Endothelial cell of umbilical vein (primary cell): ENCODE measurements at regions not wholly inside any gene's neighbourhood (a gene's known extent, or its start where the extent isn't known, plus 50 kb on each side); places are given as distances from the start of the nearest gene placed in this dataset.

Source experiments
- BruUV-seq: library from RNA; stranded (reverse); fragments of 400-500 nt; replicated peaks from 2 replicates; lab custom pipeline; 2021; lab: Mats Ljungman, UMichigan
- CTCF ChIA-PET: fragments of 300-600, 350-600 bp; sonication (Branson Sonifier 250); formaldehyde crosslinking; loops from one replicate; lab custom pipeline; 2021; ENCODE audit warnings: antibody characterized with exemption, inconsistent platforms; lab: Charles Lee
- POLR2A ChIA-PET: fragments of 300-600, 350-600 bp; sonication (Branson Sonifier 250); formaldehyde crosslinking; loops from one replicate; lab custom pipeline; 2021; ENCODE audit warnings: antibody characterized with exemption, inconsistent platforms; lab: Charles Lee
- DNase-seq: peaks from one replicate; pipeline ENCODE4 v3.0.0-alpha.2; 2011; ENCODE audit warnings: low read depth, low spot score
- FAIRE-seq: peaks from 2 replicates; lab custom pipeline; 2011; peaks lifted over from hg19 to GRCh38; lab: Jason Lieb, UNC
- H2AFZ ChIP-seq: 2 replicates; pipeline ENCODE4 v1.6.0; 2012; ENCODE audit warnings: low read depth, low read length, control low read depth, inconsistent platforms
- H3K27ac ChIP-seq: 2 replicates; pipeline ENCODE4 v1.5.1; 2011; ENCODE audit warnings: low read depth, mild to moderate bottlenecking, control low read depth, low read length, moderate library complexity; ENCODE audit not compliant: insufficient read depth
- H3K27me3 ChIP-seq, 2 experiments: 2 replicates each; pipeline versions ENCODE4 v1.6.0 to v1.6.1; 2011; ENCODE audit warnings: low read length in 2 of 2, mixed read lengths in 1 of 2; ENCODE audit not compliant: control insufficient read depth in 2 of 2, insufficient read depth in 2 of 2
- H3K36me3 ChIP-seq, 2 experiments: 2 replicates in 1 of 2; 3 replicates in 1 of 2; pipeline ENCODE4 v1.5.1; 2011; ENCODE audit warnings: low read length in 2 of 2, mild to moderate bottlenecking in 1 of 2, moderate library complexity in 1 of 2; ENCODE audit not compliant: control insufficient read depth in 2 of 2, insufficient read depth in 2 of 2; ENCODE audit errors: extremely low read depth in 1 of 2
- H3K4me1 ChIP-seq: 3 replicates; pipeline ENCODE4 v1.5.1; 2011; ENCODE audit warnings: mild to moderate bottlenecking, low read length; ENCODE audit not compliant: control insufficient read depth, insufficient read depth; ENCODE audit errors: extremely low read depth
- H3K4me2 ChIP-seq: 2 replicates; pipeline ENCODE4 v1.6.1; 2011; ENCODE audit warnings: low read length, control low read depth, mixed read lengths; ENCODE audit not compliant: insufficient read depth
- H3K4me3 ChIP-seq, 3 experiments: fragments of 200-600 bp in 1 of 3; sonication (generic), shearing (Covaris generic) in 1 of 3; replicated peaks in 1 of 3; 2 replicates each; pipeline ENCODE4 v1.5.1; 2011 to 2016; ENCODE audit warnings: control low read depth in 3 of 3, low read length in 3 of 3, mild to moderate bottlenecking in 2 of 3, inconsistent platforms in 1 of 3, low read depth in 1 of 3, moderate library complexity in 1 of 3; ENCODE audit not compliant: insufficient read depth in 1 of 3
- H3K79me2 ChIP-seq: 2 replicates; pipeline ENCODE4 v1.6.0; 2012; ENCODE audit warnings: low read length, inconsistent platforms; ENCODE audit not compliant: control insufficient read depth, insufficient read depth
- H3K9ac ChIP-seq: replicated peaks from 2 replicates; pipeline ENCODE3; 2011; ENCODE audit warnings: low read length, control low read depth; ENCODE audit not compliant: insufficient read depth; ENCODE audit errors: extremely low read depth
- H3K9me1 ChIP-seq: replicated peaks from 3 replicates; pipeline ENCODE4 v1.6.0; 2011; ENCODE audit warnings: mild to moderate bottlenecking, low read length; ENCODE audit not compliant: control insufficient read depth, insufficient read depth; ENCODE audit errors: extremely low read depth
- H3K9me3 ChIP-seq: replicated peaks from 2 replicates; pipeline ENCODE4 v1.5.1; 2012; ENCODE audit warnings: low read length, inconsistent platforms; ENCODE audit not compliant: control insufficient read depth, insufficient read depth
- H4K20me1 ChIP-seq: replicated peaks from 2 replicates; pipeline ENCODE3; 2011; ENCODE audit warnings: mild to moderate bottlenecking, low read length; ENCODE audit not compliant: control insufficient read depth, insufficient read depth; ENCODE audit errors: extremely low read depth
- CTCF ChIP-seq, 2 donors: IDR thresholded peaks; 1 replicate in 1 of 2; 2 replicates in 1 of 2; pipeline ENCODE4 v1.5.1; 2011; ENCODE audit warnings: low read length in 2 of 2, mild to moderate bottlenecking in 2 of 2, moderate library complexity in 2 of 2, control low read depth in 1 of 2, inconsistent platforms in 1 of 2, low read depth in 1 of 2; ENCODE audit not compliant: insufficient read depth in 1 of 2; ENCODE audit errors: extremely low read depth in 1 of 2
- EZH2 ChIP-seq: IDR thresholded peaks from 2 replicates; pipeline ENCODE4 v1.6.1; 2012; ENCODE audit warnings: borderline replicate concordance, low read depth, mild to moderate bottlenecking, moderate library complexity, low read length, inconsistent platforms; ENCODE audit not compliant: severe bottlenecking
- FOS ChIP-seq: IDR thresholded peaks from 2 replicates; pipeline ENCODE4 v1.6.1; 2011; ENCODE audit warnings: mild to moderate bottlenecking, low read length, moderate library complexity, borderline replicate concordance; ENCODE audit not compliant: insufficient read depth
- GATA2 ChIP-seq: IDR thresholded peaks from 2 replicates; pipeline ENCODE4 v1.7.0; 2011; ENCODE audit warnings: low read depth, mild to moderate bottlenecking, moderate library complexity, mixed read lengths, low read length; ENCODE audit not compliant: insufficient read length, insufficient read depth
- JUN ChIP-seq: IDR thresholded peaks from 2 replicates; pipeline ENCODE4 v1.6.1; 2011; ENCODE audit warnings: borderline replicate concordance, low read depth; ENCODE audit not compliant: insufficient read length, insufficient read depth
- MAX ChIP-seq: IDR thresholded peaks from 2 replicates; pipeline ENCODE4 v1.6.1; 2011; ENCODE audit not compliant: insufficient read depth, insufficient read length
- MYC ChIP-seq: IDR thresholded peaks from one replicate; pipeline ENCODE4 v1.6.1; 2011; ENCODE audit warnings: mild to moderate bottlenecking, low read depth, low read length
- POLR2A ChIP-seq: IDR thresholded peaks from 2 replicates; pipeline ENCODE4 v1.6.1; 2012; ENCODE audit warnings: low read depth, mild to moderate bottlenecking, control low read depth, low read length
- POLR2AphosphoS5 ChIP-seq: IDR thresholded peaks from 2 replicates; pipeline ENCODE4 v1.6.1; 2012; ENCODE audit warnings: low read depth, mild to moderate bottlenecking, control low read depth, low read length, moderate library complexity; ENCODE audit not compliant: insufficient read depth
- dilution Hi-C: fragments of 300-500 bp; cut with MboI; formaldehyde crosslinking; loops from one replicate; pipeline ENCODE4 v1.15.0; 2019; ENCODE audit warnings: low sequenced_read_pairs; ENCODE audit not compliant: extremely low pct_ligation_motif_present
- intact Hi-C: fragments of 100-400 bp; cut with micrococcal nuclease; formaldehyde crosslinking; loops from one replicate; pipeline ENCODE4 v1.10.0; 2022

- FAIRE-seq (no peak), DNase-seq (no peak)
- ChIA-PET POLR2A (interaction anchor here (1.3 kb wide), 1 partner anchor 107 kb away, joined by 3 read pairs; no protein-coding TSS in a partner anchor), CTCF (interaction anchor here (1.4 to 4.3 kb wide), 3 partner anchors 106 to 633 kb away, joined by 5 to 25 read pairs (median 11); no protein-coding TSS in a partner anchor)
- dilution Hi-C loops, result no loop called here
- intact Hi-C loops, result loop anchor here (1.0 to 5.0 kb wide), 4 partner anchors 54 to 633 kb away; no protein-coding TSS in a partner anchor
- H3K9ac ChIP-seq, result no peak overlapping the region
- H3K36me3 ChIP-seq, result no peaks in the 10 kb centered on the region
- H3K27me3 ChIP-seq, result no peaks in the 10 kb centered on the region
- no peak overlapping the region for H3K4me2 ChIP-seq
- no peaks in the 10 kb centered on the region for H3K79me2 ChIP-seq
- H3K4me1 ChIP-seq, result peaks cover 13% of the 10 kb centered on the region
- H3K4me3 ChIP-seq, result no peak overlapping the region
- TF ChIP-seq CTCF (IDR thresholded peaks at IDR 0.05; ENCODE audit: extremely low read depth in 1 of 2, insufficient read depth in 1 of 2, low read depth in 1 of 2, low read length in 2 of 2) (no peak), FOS (no peak)
- no peak overlapping the region for H3K27ac ChIP-seq
- H4K20me1 ChIP-seq, result no peaks in the 10 kb centered on the region
- no peak overlapping the region for H2AFZ ChIP-seq
- no TSS peak for BruUV-seq
- no peaks in the 10 kb centered on the region for H3K9me1 ChIP-seq
- H3K9me3 ChIP-seq, result no peaks in the 10 kb centered on the region
Measured at GRCh38 chr1:198830412-198830811, 191.6 kb downstream of the PTPRC start.

GRCh38 chr1:198833706-198834503, 195.1 kb downstream of the PTPRC start:
- FAIRE-seq, result no peak
- BruUV-seq, result no TSS peak

More at GRCh38 chr1:198833706-198834503, 195.1 kb downstream of the PTPRC start:
- Histone ChIP-seq H3K79me2 (no peaks in the 10 kb centered on the region), H3K4me3 (no peak overlapping the region), H2AFZ (no peak overlapping the region), H3K9me3 (no peaks in the 10 kb centered on the region), H3K27ac (no peak overlapping the region), H3K9me1 (peaks cover 2% of the 10 kb centered on the region), H3K9ac (no peak overlapping the region), H3K36me3 (no peaks in the 10 kb centered on the region), H4K20me1 (no peaks in the 10 kb centered on the region), H3K4me1 (peaks cover 13% of the 10 kb centered on the region), H3K4me2 (no peak overlapping the region), H3K27me3 (no peaks in the 10 kb centered on the region)
- ChIA-PET POLR2A (no interaction called here), CTCF (interaction anchor here (1.0 to 1.3 kb wide), 4 partner anchors 16 to 588 kb away, joined by 3 read pairs; no protein-coding TSS in a partner anchor)
- dilution Hi-C loops, result no loop called here
- TF ChIP-seq POLR2A, result no peak
- no peak for TF ChIP-seq CTCF (IDR thresholded peaks at IDR 0.05; ENCODE audit: extremely low read depth in 1 of 2, insufficient read depth in 1 of 2, low read depth in 1 of 2, low read length in 2 of 2)
- no peak for TF ChIP-seq MAX
- TF ChIP-seq JUN, result no peak
- no peak for TF ChIP-seq EZH2
- no peak for TF ChIP-seq POLR2AphosphoS5
- no peak for TF ChIP-seq GATA2
- TF ChIP-seq FOS, result no peak
- no peak for TF ChIP-seq MYC
- DNase-seq, result no peak
- intact Hi-C loops, result loop anchor here (5.0 kb wide), 1 partner anchor 588 kb away; no protein-coding TSS in a partner anchor
